ENCODE measurements at regions not wholly inside any gene's neighbourhood (a gene's known extent, or its start where the extent isn't known, plus 50 kb on each side); places are given as distances from the start of the nearest gene placed in this dataset.
"Not testable (repeated sequence)": the region's sequence is repeated elsewhere in the genome, so short reads cannot be mapped to it uniquely, and the experiment has no call there.

DNA sequence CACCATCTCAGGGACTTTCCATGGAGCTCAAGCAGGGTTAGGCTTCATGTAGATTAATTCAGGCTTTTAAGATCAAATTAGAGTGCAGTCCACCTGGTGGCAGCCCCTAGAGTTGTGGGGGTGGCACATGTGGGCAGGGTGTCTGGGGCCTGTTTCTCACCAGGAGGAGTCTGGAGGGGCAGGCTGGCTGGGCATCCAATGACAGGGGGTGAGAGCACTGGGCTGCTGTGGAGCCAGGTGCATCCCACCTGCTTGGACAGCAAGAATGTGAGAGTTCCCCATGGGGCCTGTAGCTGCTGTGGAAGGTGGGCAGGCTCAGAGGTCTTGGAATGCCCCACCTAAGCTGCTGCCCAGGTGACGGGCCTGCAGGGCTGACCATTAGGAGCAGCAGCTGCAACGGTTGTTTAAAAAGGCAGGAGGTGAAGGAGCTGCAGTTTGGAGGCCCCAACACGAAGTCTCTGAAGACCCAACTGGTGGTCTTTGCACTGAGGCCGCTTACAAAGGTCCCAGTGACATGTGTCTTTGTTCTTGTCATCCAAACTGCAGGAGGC, 686.3 kb upstream of the HS6ST1 start:
- no peak for FAIRE-seq

DNA sequence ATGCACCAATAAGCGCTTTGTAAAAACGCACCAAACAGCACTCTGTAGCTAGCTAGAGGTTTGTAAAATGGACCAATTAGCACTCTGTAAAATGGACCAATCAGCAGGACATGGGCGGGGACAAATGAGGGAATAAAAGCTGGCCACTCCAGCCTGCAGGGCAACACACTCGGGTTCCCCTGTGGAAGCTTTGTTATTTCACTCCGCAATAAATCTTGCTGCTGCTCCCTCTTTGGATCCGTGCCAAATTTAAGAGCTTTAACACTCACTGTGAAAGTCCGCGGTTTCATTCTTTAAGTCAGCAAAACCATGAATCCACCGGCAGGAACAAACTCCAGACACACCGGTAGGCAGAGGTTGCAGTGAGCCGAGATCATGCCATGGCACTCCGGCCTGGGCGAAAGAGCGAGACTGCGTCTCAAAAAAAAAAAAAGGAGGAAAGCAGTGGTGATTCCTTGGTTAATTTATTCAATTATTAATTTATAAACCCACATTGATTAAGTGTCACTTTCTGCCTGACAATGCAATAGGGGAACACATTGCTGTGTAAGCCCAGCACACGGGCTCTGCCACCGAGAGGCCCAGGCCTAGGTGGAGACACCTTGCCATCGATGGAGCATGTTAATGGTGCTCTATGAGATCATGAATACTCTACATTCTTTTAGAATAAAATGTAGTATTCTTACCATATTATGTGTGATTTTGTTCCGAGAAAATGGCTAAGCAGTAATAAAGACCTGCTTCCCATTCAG, 687.6 kb upstream of the HS6ST1 start:
- no peak for FAIRE-seq

DNA sequence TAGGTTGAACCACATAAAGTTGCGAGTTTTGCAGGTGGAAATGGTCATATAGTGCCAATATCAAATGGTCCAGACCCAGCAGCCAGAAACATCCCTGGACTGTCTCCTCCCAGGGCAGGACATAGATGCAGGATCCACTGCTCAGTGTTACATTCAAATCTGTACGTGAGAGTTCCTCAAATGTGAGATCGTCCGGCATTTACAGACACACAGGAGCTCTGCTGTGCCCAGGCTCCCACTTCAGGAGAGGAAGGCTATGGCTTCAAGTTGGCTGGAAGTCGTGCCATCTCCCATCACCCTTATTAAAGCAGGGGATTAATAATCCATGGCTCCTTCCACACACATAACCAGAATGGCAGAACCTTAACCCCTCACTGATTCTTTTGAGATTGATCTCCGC, 688.2 kb upstream of the HS6ST1 start:
- no peak for FAIRE-seq

DNA sequence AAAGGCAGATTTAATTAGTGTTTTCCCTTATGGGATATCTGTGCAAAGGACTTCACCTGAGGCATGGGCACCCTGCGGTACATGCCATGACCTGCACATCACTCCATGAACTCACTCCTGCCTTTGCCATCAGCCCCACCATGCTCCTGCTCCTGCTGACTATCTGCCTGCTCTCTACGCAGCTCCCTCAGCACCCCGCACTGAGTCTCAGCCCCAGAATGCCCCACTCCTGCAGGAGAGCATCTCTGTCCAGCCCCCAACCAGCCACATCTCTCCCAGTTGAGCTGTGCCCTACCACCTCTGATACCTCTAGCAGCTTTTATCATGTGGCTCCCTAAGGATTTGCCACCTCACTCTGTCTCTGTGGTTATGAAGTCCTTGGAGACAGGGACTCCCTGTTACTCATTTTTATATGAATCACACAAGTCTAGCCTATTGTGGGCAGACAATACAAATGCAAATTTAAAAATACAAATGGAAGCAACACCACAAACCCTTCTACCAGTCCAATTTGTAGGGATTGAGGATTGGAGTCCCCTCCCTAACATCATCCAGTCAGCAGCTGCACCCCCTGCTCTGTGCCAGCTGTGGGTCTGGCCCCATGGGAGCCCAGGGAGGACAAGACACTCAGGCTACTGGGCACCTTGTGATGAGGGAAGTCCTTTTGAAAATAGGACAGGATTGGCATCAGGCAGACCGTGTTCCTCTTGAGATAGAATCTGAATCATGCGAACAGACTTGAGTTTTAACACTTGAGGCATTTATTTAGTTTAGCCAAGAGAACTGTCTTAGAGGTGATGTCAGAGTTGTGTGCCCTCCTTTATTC, 689.6 kb upstream of the HS6ST1 start:
- no peak for FAIRE-seq

GRCh38 chr2:129008881-129009554, 690.4 kb upstream of the HS6ST1 start:
- no peak for FAIRE-seq

- no peak for FAIRE-seq
These were observed 691.0 kb upstream of the HS6ST1 start for GRCh38 chr2:129009555-129010146.

GRCh38 chr2:129010262-129010661, 691.6 kb upstream of the HS6ST1 start:
- FAIRE-seq = no peak

- FAIRE-seq = no peak
These were observed 692.9 kb upstream of the HS6ST1 start for GRCh38 chr2:129011466-129012061.

DNA sequence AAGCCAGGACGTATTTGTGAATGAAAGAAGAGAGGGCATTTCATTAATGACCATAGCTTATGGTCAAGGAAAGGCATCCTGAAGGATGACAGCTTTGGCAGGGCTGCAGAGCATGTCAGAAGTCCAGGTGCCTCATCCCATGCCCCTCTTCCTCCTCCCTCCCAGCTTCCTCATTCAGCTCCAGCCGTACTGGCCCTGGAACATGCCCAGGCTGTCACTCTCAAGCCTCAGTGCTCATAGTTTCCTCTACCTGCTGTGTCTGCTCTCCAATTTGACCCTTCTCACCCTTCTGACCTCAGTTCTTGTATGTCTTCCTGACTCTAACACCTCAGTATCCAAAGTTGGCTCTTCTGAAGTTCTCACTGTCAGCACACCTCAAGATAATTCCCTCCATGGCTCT, 695.8 kb upstream of the HS6ST1 start:
- no peak for FAIRE-seq

DNA sequence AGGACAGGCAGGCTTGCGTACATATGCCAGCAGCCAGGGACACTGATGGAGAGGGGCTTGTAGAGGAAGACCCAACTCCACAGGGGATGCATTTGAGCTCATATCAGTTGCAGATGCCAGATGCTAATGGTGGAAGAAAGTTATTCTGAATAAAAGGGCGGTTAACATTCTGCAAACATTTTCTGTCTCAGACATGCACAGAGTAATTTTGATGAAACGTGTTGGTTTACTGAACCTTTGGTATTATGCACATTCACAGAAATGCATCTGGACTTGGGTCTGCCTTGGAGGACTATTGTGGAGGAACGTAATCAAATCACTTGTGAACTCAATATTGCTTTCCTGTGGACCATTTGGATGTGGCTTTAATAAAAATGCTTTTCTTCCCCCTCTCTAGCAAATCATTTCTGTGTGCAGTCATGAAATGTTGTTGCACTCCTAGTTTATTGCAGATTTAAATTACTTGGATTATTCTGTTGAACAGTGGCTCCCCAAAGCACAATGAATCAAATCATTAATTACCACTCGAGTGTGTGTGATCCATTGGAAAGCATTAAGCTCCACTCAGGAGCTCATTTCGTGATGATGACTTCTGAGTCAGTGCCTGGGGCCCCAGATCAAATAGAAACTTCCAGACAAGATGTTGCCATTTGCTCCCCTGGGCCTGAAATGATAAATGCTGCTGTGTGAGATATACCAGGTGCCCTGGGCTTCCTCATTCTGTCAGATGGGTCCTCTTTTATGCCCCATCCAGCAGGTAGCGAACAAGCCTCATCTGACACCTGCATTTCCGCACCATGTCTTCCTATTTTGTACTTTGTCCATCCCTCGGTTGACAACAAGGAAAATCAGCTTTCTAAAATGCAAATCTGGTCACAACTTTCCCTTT, 697.0 kb upstream of the HS6ST1 start:
- no peak for FAIRE-seq

DNA sequence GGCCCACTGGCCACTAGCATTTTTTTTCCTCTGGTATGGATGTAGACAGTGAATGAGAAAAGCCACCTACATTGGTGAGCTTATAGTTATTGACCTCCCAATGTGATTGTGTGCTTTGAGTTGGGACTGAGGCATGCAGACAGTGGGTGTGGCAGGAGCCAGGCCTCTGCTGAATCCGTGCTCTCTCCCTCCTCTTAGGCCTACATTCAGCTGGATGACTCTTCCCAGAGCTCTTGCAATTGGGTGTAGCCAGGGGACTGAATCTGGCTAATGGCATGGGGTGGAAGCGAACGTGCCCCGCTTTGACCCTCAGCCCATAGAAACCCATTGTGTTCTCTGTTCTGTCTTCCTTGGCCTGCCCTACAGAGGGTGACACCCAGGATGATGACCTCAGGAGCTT, 698.3 kb upstream of the HS6ST1 start:
- FAIRE-seq = no peak

GRCh38 chr2:129024796-129025195, 706.1 kb upstream of the HS6ST1 start:
- no peak for FAIRE-seq

DNA sequence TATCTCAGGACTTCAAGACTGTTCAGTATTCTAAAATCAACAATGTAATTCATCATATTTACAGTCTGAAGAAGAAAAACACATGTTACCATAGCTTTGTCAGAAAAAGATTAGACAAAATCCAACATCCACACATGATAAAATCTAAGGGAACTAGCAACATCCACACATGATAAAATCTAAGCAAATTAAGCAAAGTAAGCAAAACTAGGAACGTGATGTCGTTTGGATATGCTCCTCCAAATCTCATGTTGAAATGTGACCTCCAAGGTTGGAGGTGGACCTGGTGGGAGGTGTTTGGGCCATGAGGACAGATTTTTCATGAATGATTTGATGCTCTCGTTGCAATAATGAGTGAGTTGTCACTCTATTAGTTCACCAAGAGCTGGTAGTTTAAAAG, 717.3 kb upstream of the HS6ST1 start:
- FAIRE-seq = no peak

- not testable (repeated sequence) for FAIRE-seq
These were observed 725.0 kb upstream of the HS6ST1 start for GRCh38 chr2:129043677-129044076.

- not testable (repeated sequence) for FAIRE-seq
These were observed 727.8 kb upstream of the HS6ST1 start for GRCh38 chr2:129046475-129046874.

DNA sequence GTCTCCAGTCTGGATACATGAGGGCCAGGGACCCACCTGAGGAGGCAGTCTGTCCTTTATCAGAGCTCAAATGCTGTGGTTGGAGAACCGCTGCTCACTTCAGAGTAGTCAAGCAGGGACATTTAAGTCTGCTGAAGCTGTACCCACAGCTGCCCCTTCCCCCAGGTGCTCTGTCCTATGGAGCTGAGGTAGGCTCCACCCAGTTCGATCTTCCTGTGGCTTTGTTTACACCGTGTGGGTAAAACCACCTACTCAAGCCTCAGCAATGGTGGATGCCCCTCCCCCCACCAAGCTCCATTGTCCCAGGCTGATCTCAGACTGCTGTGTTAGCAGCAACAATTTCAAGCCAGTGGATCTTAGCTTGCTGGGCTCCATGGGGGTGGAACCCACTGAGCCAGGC, 731.4 kb upstream of the HS6ST1 start:
- FAIRE-seq = no peak

GRCh38 chr2:129055242-129055641, 736.6 kb upstream of the HS6ST1 start:
- no peak for FAIRE-seq

DNA sequence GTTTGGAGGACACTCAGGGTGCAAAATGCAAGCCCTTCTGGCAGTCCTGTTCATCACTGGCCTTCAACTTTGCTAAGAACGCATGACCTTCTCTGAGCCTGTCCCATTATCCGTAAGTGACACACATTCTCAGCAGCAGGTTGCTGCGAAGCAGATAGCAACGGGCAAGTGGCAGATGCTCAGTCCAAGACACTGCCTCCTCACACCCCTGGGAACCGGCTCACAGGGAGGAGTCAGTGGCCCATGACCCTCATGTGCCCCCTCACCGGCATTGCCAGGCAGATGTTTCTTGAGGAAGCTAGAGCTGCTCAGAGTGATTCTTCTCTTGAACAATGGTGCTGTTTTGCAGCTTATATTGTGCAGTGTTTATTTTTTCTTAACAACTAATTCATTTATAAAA, 737.2 kb upstream of the HS6ST1 start:
- FAIRE-seq = no peak

- no peak for FAIRE-seq
These were observed 737.8 kb upstream of the HS6ST1 start for GRCh38 chr2:129056309-129056958.

GRCh38 chr2:129056959-129057317, 738.3 kb upstream of the HS6ST1 start:
- no peak for FAIRE-seq

GRCh38 chr2:129058981-129059380, 740.3 kb upstream of the HS6ST1 start:
- FAIRE-seq = no peak
